ENCODE measurements at regions not wholly inside any gene's neighbourhood (a gene's known extent, or its start where the extent isn't known, plus 50 kb on each side); places are given as distances from the start of the nearest gene placed in this dataset.

GRCh38 chr6:169101036-169101805 lies 152.4 kb downstream of the THBS2 start:
- TF ChIP-seq, protein P1, sequence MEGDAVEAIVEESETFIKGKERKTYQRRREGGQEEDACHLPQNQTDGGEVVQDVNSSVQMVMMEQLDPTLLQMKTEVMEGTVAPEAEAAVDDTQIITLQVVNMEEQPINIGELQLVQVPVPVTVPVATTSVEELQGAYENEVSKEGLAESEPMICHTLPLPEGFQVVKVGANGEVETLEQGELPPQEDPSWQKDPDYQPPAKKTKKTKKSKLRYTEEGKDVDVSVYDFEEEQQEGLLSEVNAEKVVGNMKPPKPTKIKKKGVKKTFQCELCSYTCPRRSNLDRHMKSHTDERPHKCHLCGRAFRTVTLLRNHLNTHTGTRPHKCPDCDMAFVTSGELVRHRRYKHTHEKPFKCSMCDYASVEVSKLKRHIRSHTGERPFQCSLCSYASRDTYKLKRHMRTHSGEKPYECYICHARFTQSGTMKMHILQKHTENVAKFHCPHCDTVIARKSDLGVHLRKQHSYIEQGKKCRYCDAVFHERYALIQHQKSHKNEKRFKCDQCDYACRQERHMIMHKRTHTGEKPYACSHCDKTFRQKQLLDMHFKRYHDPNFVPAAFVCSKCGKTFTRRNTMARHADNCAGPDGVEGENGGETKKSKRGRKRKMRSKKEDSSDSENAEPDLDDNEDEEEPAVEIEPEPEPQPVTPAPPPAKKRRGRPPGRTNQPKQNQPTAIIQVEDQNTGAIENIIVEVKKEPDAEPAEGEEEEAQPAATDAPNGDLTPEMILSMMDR (conservative IDR thresholded peaks at IDR 0.05 in 1 of 2, IDR thresholded peaks at IDR 0.05 in 1 of 2; ENCODE audit: extremely low read depth in 1 of 2, insufficient read depth in 1 of 2, low read depth in 1 of 2, low read length in 2 of 2), result no peak
- no peak for TF ChIP-seq EZH2 (IDR thresholded peaks at IDR 0.05; ENCODE audit: borderline replicate concordance, low read length)

Measured in mammary epithelial cell (primary cell).